ENCODE measurements at regions not wholly inside any gene's neighbourhood (a gene's known extent, or its start where the extent isn't known, plus 50 kb on each side); places are given as distances from the start of the nearest gene placed in this dataset.
A peak's percentile ranks its signal among the peaks of the same experiment; 100 is the strongest.

- Histone ChIP-seq H3K36me3 (replicated peaks in 1 of 2) (no peaks in the 10 kb centered on the region), H3K4me3 (no peak overlapping the region), H3K9me3 (replicated peaks in 1 of 3) (no peaks in the 10 kb centered on the region), H3K27me3 (no peaks in the 10 kb centered on the region), H3K27ac (peak overlapping the region in 4 of 5 donors; percentile 34 to 83 (median 46)), H3K4me1 (replicated peaks in 1 of 2) (peaks cover 11 to 20% of the 10 kb centered on the region in 2 donors)
- no peak for TF ChIP-seq POLR2A (IDR thresholded peaks at IDR 0.05)
- no peak for TF ChIP-seq CTCF (IDR thresholded peaks at IDR 0.05)
- peak in 6 of 7 donors; percentile 76 to 86 (median 80) for DNase-seq
- intact Hi-C loops (cut with DNase I), result no loop called here
- WGBS, 4 donors, result 24 to 28% (median 24%) methylated on average over 9 of the region's 9 CpGs
Observed at GRCh38 chr20:50259705-50260478, 69.3 kb downstream of the CEBPB start.

- Histone ChIP-seq H3K27ac (peak overlapping the region in 4 of 5 donors; percentile 34 to 83 (median 46)), H3K4me1 (replicated peaks in 1 of 2) (peaks cover 11 to 20% of the 10 kb centered on the region in 2 donors), H3K36me3 (replicated peaks in 1 of 2) (no peaks in the 10 kb centered on the region), H3K9me3 (replicated peaks in 1 of 3) (no peaks in the 10 kb centered on the region), H3K4me3 (no peak overlapping the region), H3K27me3 (no peaks in the 10 kb centered on the region)
- no peak for DNase-seq
- 77 to 89% (median 84%) methylated on average over 7 to 8 of the region's 8 CpGs for WGBS, 4 donors
- no peak for TF ChIP-seq CTCF (IDR thresholded peaks at IDR 0.05)
- TF ChIP-seq POLR2A (IDR thresholded peaks at IDR 0.05), result no peak
- intact Hi-C loops (cut with DNase I), result no loop called here
Observed at GRCh38 chr20:50260479-50261221, 70.0 kb downstream of the CEBPB start.

GRCh38 chr20:50261471-50262212 is 71.0 kb downstream of the CEBPB start:
- no peak for DNase-seq
- H3K27ac ChIP-seq, result no peak overlapping the region
- H3K36me3 ChIP-seq (replicated peaks in 1 of 2), result no peaks in the 10 kb centered on the region
- intact Hi-C loops (cut with DNase I), result no loop called here
- no peaks in the 10 kb centered on the region for H3K27me3 ChIP-seq
- H3K4me3 ChIP-seq, result no peak overlapping the region
- 87 to 92% (median 89%) methylated on average over 7 of the region's 7 CpGs for WGBS, 4 donors
- no peak for TF ChIP-seq CTCF (IDR thresholded peaks at IDR 0.05)
- no peak for TF ChIP-seq POLR2A (IDR thresholded peaks at IDR 0.05)
- no peaks in the 10 kb centered on the region for H3K9me3 ChIP-seq (replicated peaks in 1 of 3)
- H3K4me1 ChIP-seq (replicated peaks in 1 of 2), result peaks cover 14 to 28% of the 10 kb centered on the region in 2 donors

GRCh38 chr20:50263831-50264230 is 73.2 kb downstream of the CEBPB start:
- intact Hi-C loops (cut with DNase I), result no loop called here
- no peak overlapping the region for H3K4me3 ChIP-seq
- no peaks in the 10 kb centered on the region for H3K9me3 ChIP-seq (replicated peaks in 1 of 3)
- no peak for DNase-seq
- TF ChIP-seq POLR2A (IDR thresholded peaks at IDR 0.05) (no peak), CTCF (IDR thresholded peaks at IDR 0.05) (no peak)
- H3K4me1 ChIP-seq (replicated peaks in 1 of 2), result peaks cover 22 to 38% of the 10 kb centered on the region in 2 donors
- H3K36me3 ChIP-seq (replicated peaks in 1 of 2), result no peaks in the 10 kb centered on the region
- H3K27me3 ChIP-seq, result no peaks in the 10 kb centered on the region
- 91 to 96% (median 92%) methylated on average over 3 of the region's 3 CpGs for WGBS, 4 donors
- no peak overlapping the region for H3K27ac ChIP-seq

Measured in adrenal gland (tissue), 9 donors.